ENCODE measurements at regions not wholly inside any gene's neighbourhood (a gene's known extent, or its start where the extent isn't known, plus 50 kb on each side); places are given as distances from the start of the nearest gene placed in this dataset.
"Not testable (repeated sequence)": the region's sequence is repeated elsewhere in the genome, so short reads cannot be mapped to it uniquely, and the experiment has no call there.

GRCh38 chr11:134503100-134503499 is 91.1 kb upstream of the B3GAT1 start:
- DNase-seq (ENCODE audit: low read depth, low spot score), result no peak

GRCh38 chr11:134502153-134502550 is 90.1 kb upstream of the B3GAT1 start:
- no peak for DNase-seq (ENCODE audit: low read depth, low spot score)

GRCh38 chr11:134501406-134502152 is 89.5 kb upstream of the B3GAT1 start:
- DNase-seq (ENCODE audit: low read depth, low spot score), result no peak

GRCh38 chr11:134500621-134501020 is 88.6 kb upstream of the B3GAT1 start:
- no peak for DNase-seq (ENCODE audit: low read depth, low spot score)

GRCh38 chr11:134499990-134500389 is 87.9 kb upstream of the B3GAT1 start:
- DNase-seq (ENCODE audit: low read depth, low spot score), result no peak

- DNase-seq (ENCODE audit: low read depth, low spot score), result no peak
These were observed 86.5 kb upstream of the B3GAT1 start for GRCh38 chr11:134498326-134499139.

- DNase-seq (ENCODE audit: low read depth, low spot score), result no peak
These were observed 85.5 kb upstream of the B3GAT1 start for GRCh38 chr11:134497586-134497985.

- not testable (repeated sequence) for DNase-seq (ENCODE audit: low read depth, low spot score)
These were observed 84.0 kb upstream of the B3GAT1 start for GRCh38 chr11:134496058-134496457.

GRCh38 chr11:134494395-134494794 is 82.4 kb upstream of the B3GAT1 start:
- not testable (repeated sequence) for DNase-seq (ENCODE audit: low read depth, low spot score)

GRCh38 chr11:134492411-134492810 is 80.4 kb upstream of the B3GAT1 start:
- DNase-seq (ENCODE audit: low read depth, low spot score), result not testable (repeated sequence)

GRCh38 chr11:134489728-134490127 is 77.7 kb upstream of the B3GAT1 start:
- no peak for DNase-seq (ENCODE audit: low read depth, low spot score)

GRCh38 chr11:134488913-134489312 is 76.9 kb upstream of the B3GAT1 start:
- DNase-seq (ENCODE audit: low read depth, low spot score), result no peak

- DNase-seq (ENCODE audit: low read depth, low spot score), result no peak
These were observed 76.5 kb upstream of the B3GAT1 start for GRCh38 chr11:134488512-134488911.

GRCh38 chr11:134487696-134488095 is 75.7 kb upstream of the B3GAT1 start:
- no peak for DNase-seq (ENCODE audit: low read depth, low spot score)

- no peak for DNase-seq (ENCODE audit: low read depth, low spot score)
These were observed 74.7 kb upstream of the B3GAT1 start for GRCh38 chr11:134486704-134487103.

- DNase-seq (ENCODE audit: low read depth, low spot score), result no peak
These were observed 74.1 kb upstream of the B3GAT1 start for GRCh38 chr11:134486106-134486505.

GRCh38 chr11:134485316-134485715 is 73.3 kb upstream of the B3GAT1 start:
- no peak for DNase-seq (ENCODE audit: low read depth, low spot score)

- no peak for DNase-seq (ENCODE audit: low read depth, low spot score)
These were observed 71.8 kb upstream of the B3GAT1 start for GRCh38 chr11:134483857-134484256.

- DNase-seq (ENCODE audit: low read depth, low spot score), result no peak
These were observed 71.2 kb upstream of the B3GAT1 start for GRCh38 chr11:134483291-134483690.

- no peak for DNase-seq (ENCODE audit: low read depth, low spot score)
These were observed 70.8 kb upstream of the B3GAT1 start for GRCh38 chr11:134482865-134483264.

GRCh38 chr11:134481933-134482527 is 70.0 kb upstream of the B3GAT1 start:
- no peak for DNase-seq (ENCODE audit: low read depth, low spot score)

- DNase-seq (ENCODE audit: low read depth, low spot score), result no peak
These were observed 69.1 kb upstream of the B3GAT1 start for GRCh38 chr11:134481135-134481534.

All from astrocyte of the hippocampus (primary cell).